WTC11 (cell line): ENCODE measurements at regions not wholly inside any gene's neighbourhood (a gene's known extent, or its start where the extent isn't known, plus 50 kb on each side); places are given as distances from the start of the nearest gene placed in this dataset.

ENCODE experiments used
- ATAC-seq: fragments of 200-7000 bp; cut with Tn5 transposase; 2 replicates; pipeline ENCODE4 v1.10.0; 2021; ENCODE audit warnings: mild to moderate bottlenecking, moderate library complexity
- CTCF ChIA-PET: fragments of 300-600 bp; sonication (Branson Sonifier 250); formaldehyde crosslinking; loops from one replicate; lab custom pipeline; 2021; ENCODE audit warnings: antibody characterized with exemption; lab: Charles Lee
- POLR2A ChIA-PET: fragments of 350-600 bp; sonication (Branson Sonifier 250); formaldehyde crosslinking; loops from one replicate; lab custom pipeline; 2021; ENCODE audit warnings: antibody characterized with exemption; lab: Charles Lee
- DNase-seq: peaks from one replicate; pipeline ENCODE4 v3.0.0; 2021; ENCODE audit warnings: low spot score
- H3K27ac Mint-ChIP-seq: 2 replicates; pipeline ENCODE4 v1.8.0; 2021; ENCODE audit warnings: mixed read lengths
- H3K27me3 Mint-ChIP-seq: 2 replicates; pipeline ENCODE4 v1.8.0; 2021; ENCODE audit warnings: low read depth, mild to moderate bottlenecking, moderate library complexity, mixed read lengths
- H3K36me3 Mint-ChIP-seq: 2 replicates; pipeline ENCODE4 v1.8.0; 2021; ENCODE audit warnings: mixed read lengths
- H3K4me1 Mint-ChIP-seq: 2 replicates; pipeline ENCODE4 v1.8.0; 2022; ENCODE audit warnings: mixed read lengths
- H3K4me3 Mint-ChIP-seq: 2 replicates; pipeline ENCODE4 v1.8.0; 2021; ENCODE audit warnings: mild to moderate bottlenecking, moderate library complexity, mixed read lengths
- H3K9me3 Mint-ChIP-seq: 2 replicates; pipeline ENCODE4 v1.8.0; 2021; ENCODE audit warnings: mixed read lengths
- ATF1 ChIP-seq: sonication (generic); formaldehyde crosslinking; IDR thresholded peaks from 2 replicates; pipeline ENCODE4 v1.8.1; 2023; ENCODE audit warnings: mild to moderate bottlenecking, moderate library complexity, missing genetic modification reagents
- CREB1 ChIP-seq: sonication (generic); formaldehyde crosslinking; IDR thresholded peaks from 2 replicates; pipeline ENCODE4 v1.8.0; 2023; ENCODE audit warnings: mild to moderate bottlenecking, missing genetic modification reagents
- ELF4 ChIP-seq: sonication (generic); formaldehyde crosslinking; IDR thresholded peaks from 2 replicates; pipeline ENCODE4 v1.8.1; 2022; ENCODE audit warnings: low read depth, mild to moderate bottlenecking, moderate library complexity, missing genetic modification reagents
- EMX1 ChIP-seq: fragments of 250-450 bp; sonication (Bioruptor Pico); IDR thresholded peaks from 2 replicates; pipeline ENCODE4 v1.8.0; 2021; ENCODE audit warnings: mild to moderate bottlenecking
- FOXK1 ChIP-seq: sonication (generic); formaldehyde crosslinking; IDR thresholded peaks from 2 replicates; pipeline ENCODE4 v1.8.0; 2022; ENCODE audit warnings: mild to moderate bottlenecking, moderate library complexity, missing genetic modification reagents
- FOXP1 ChIP-seq: sonication (generic); formaldehyde crosslinking; IDR thresholded peaks from 2 replicates; pipeline ENCODE4 v1.8.0; 2022; ENCODE audit warnings: missing genetic modification reagents, mild to moderate bottlenecking, moderate library complexity, borderline replicate concordance
- GRHL2 ChIP-seq: fragments of 250-450 bp; sonication (Bioruptor Pico); IDR thresholded peaks from 2 replicates; pipeline ENCODE4 v1.8.0; 2022; ENCODE audit warnings: mild to moderate bottlenecking, moderate library complexity; ENCODE audit not compliant: insufficient replicate concordance, severe bottlenecking
- KAT7 ChIP-seq: sonication (generic); formaldehyde crosslinking; IDR thresholded peaks from 2 replicates; pipeline ENCODE4 v1.8.1; 2023; ENCODE audit warnings: missing genetic modification reagents, mild to moderate bottlenecking, borderline replicate concordance
- MYBL2 ChIP-seq: sonication (generic); formaldehyde crosslinking; IDR thresholded peaks from 2 replicates; pipeline ENCODE4 v1.8.1; 2023; ENCODE audit warnings: mild to moderate bottlenecking, moderate library complexity, missing genetic modification reagents
- RELA ChIP-seq: sonication (generic); formaldehyde crosslinking; IDR thresholded peaks from 2 replicates; pipeline ENCODE4 v1.8.1; 2022; ENCODE audit warnings: missing genetic modification reagents, mild to moderate bottlenecking, borderline replicate concordance
- SMAD3 ChIP-seq: sonication (generic); formaldehyde crosslinking; IDR thresholded peaks from 2 replicates; pipeline ENCODE4 v1.8.0; 2022; ENCODE audit warnings: missing genetic modification reagents, mild to moderate bottlenecking, borderline replicate concordance
- TCF7 ChIP-seq: sonication (generic); formaldehyde crosslinking; IDR thresholded peaks from 2 replicates; pipeline ENCODE4 v1.8.0; 2022; ENCODE audit warnings: mild to moderate bottlenecking, low read depth, missing genetic modification reagents, moderate library complexity
- ZBTB21 ChIP-seq: sonication (generic); formaldehyde crosslinking; IDR thresholded peaks from 2 replicates; pipeline ENCODE4 v1.8.1; 2023; ENCODE audit warnings: mild to moderate bottlenecking, missing genetic modification reagents, borderline replicate concordance
- ZNF263 ChIP-seq: sonication (generic); formaldehyde crosslinking; IDR thresholded peaks from 2 replicates; pipeline ENCODE4 v1.8.1; 2022; ENCODE audit warnings: low read depth, mild to moderate bottlenecking, moderate library complexity, missing genetic modification reagents
- ZNF396 ChIP-seq: fragments of 250-450 bp; sonication (Bioruptor Pico); IDR thresholded peaks from 2 replicates; pipeline ENCODE4 v1.8.0; 2021; ENCODE audit warnings: mild to moderate bottlenecking, moderate library complexity, borderline replicate concordance
- ZNF416 ChIP-seq: fragments of 250-450 bp; sonication (Bioruptor Pico); IDR thresholded peaks from 2 replicates; pipeline ENCODE4 v1.9.0; 2021; ENCODE audit warnings: mild to moderate bottlenecking, inconsistent platforms
- ZNF423 ChIP-seq: fragments of 250-450 bp; sonication (Bioruptor Pico); IDR thresholded peaks from 2 replicates; pipeline ENCODE4 v2.1.2; 2022; ENCODE audit warnings: mild to moderate bottlenecking, moderate library complexity
- TF ChIP-seq, protein P1 (sequence below): sonication (generic); formaldehyde crosslinking; IDR thresholded peaks from 2 replicates; pipeline ENCODE4 v1.8.1; 2023; ENCODE audit warnings: mild to moderate bottlenecking, missing genetic modification reagents, borderline replicate concordance
- TF ChIP-seq, protein P2 (sequence below): sonication (generic); formaldehyde crosslinking; IDR thresholded peaks from 2 replicates; pipeline ENCODE4 v1.8.1; 2023; ENCODE audit warnings: mild to moderate bottlenecking, moderate library complexity, missing genetic modification reagents
- TF ChIP-seq, protein P3 (sequence below): sonication (generic); formaldehyde crosslinking; IDR thresholded peaks from 2 replicates; pipeline ENCODE4 v1.8.0; 2022; ENCODE audit warnings: mild to moderate bottlenecking, missing genetic modification reagents
- TF ChIP-seq, protein P4 (sequence below): sonication (generic); formaldehyde crosslinking; IDR thresholded peaks from 2 replicates; pipeline ENCODE4 v1.8.1; 2022; ENCODE audit warnings: missing genetic modification reagents, borderline replicate concordance
- TF ChIP-seq, protein P5 (sequence below): sonication (generic); formaldehyde crosslinking; IDR thresholded peaks from 2 replicates; pipeline ENCODE4 v1.8.1; 2022; ENCODE audit warnings: low read depth, missing genetic modification reagents, borderline replicate concordance
- TF ChIP-seq, protein P6 (sequence below): sonication (generic); formaldehyde crosslinking; IDR thresholded peaks from 2 replicates; pipeline ENCODE4 v1.8.0; 2022; ENCODE audit warnings: mild to moderate bottlenecking, missing genetic modification reagents

- TF ChIP-seq, protein P1, sequence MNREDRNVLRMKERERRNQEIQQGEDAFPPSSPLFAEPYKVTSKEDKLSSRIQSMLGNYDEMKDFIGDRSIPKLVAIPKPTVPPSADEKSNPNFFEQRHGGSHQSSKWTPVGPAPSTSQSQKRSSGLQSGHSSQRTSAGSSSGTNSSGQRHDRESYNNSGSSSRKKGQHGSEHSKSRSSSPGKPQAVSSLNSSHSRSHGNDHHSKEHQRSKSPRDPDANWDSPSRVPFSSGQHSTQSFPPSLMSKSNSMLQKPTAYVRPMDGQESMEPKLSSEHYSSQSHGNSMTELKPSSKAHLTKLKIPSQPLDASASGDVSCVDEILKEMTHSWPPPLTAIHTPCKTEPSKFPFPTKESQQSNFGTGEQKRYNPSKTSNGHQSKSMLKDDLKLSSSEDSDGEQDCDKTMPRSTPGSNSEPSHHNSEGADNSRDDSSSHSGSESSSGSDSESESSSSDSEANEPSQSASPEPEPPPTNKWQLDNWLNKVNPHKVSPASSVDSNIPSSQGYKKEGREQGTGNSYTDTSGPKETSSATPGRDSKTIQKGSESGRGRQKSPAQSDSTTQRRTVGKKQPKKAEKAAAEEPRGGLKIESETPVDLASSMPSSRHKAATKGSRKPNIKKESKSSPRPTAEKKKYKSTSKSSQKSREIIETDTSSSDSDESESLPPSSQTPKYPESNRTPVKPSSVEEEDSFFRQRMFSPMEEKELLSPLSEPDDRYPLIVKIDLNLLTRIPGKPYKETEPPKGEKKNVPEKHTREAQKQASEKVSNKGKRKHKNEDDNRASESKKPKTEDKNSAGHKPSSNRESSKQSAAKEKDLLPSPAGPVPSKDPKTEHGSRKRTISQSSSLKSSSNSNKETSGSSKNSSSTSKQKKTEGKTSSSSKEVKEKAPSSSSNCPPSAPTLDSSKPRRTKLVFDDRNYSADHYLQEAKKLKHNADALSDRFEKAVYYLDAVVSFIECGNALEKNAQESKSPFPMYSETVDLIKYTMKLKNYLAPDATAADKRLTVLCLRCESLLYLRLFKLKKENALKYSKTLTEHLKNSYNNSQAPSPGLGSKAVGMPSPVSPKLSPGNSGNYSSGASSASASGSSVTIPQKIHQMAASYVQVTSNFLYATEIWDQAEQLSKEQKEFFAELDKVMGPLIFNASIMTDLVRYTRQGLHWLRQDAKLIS (CRISPR knock-in tag), result no peak
- no peak for TF ChIP-seq ZNF396 (CRISPR knock-in tag)
- TF ChIP-seq, protein P2, sequence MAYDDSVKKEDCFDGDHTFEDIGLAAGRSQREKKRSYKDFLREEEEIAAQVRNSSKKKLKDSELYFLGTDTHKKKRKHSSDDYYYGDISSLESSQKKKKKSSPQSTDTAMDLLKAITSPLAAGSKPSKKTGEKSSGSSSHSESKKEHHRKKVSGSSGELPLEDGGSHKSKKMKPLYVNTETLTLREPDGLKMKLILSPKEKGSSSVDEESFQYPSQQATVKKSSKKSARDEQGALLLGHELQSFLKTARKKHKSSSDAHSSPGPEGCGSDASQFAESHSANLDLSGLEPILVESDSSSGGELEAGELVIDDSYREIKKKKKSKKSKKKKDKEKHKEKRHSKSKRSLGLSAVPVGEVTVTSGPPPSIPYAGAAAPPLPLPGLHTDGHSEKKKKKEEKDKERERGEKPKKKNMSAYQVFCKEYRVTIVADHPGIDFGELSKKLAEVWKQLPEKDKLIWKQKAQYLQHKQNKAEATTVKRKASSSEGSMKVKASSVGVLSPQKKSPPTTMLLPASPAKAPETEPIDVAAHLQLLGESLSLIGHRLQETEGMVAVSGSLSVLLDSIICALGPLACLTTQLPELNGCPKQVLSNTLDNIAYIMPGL (CRISPR knock-in tag), result no peak
- no peak for TF ChIP-seq TCF7 (CRISPR knock-in tag)
- TF ChIP-seq, protein P3, sequence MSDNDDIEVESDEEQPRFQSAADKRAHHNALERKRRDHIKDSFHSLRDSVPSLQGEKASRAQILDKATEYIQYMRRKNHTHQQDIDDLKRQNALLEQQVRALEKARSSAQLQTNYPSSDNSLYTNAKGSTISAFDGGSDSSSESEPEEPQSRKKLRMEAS (CRISPR knock-in tag), result no peak
Observed at GRCh38 chr17:69857412-69857835, 217.6 kb upstream of the KCNJ16 start (continued).

DNA sequence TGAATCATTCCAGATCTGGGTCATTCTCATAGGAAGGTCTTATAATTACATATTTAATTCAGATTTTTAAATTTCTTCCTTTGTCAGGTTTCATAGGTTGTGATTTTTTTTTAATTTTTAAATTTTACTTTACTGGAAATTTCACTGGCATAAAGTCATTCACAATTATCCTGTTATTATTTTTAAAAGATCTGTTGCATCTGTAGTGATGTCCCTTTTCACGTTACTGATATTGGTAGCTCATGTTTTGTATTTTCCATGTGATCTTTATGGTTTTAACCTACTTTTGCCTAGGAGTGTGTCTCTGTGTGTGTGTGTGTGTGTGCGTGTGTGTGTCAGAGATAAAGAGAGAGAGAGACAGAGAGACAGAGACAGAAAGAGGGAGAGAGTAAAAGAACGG is 216.6 kb upstream of the KCNJ16 start:
- H3K4me1 Mint-ChIP-seq, result 0 out of 2 replicates have a peak, but pooled peaks cover 2% of the 10 kb centered on the region
- peaks cover 33% of the 10 kb centered on the region for H3K9me3 Mint-ChIP-seq
- H3K36me3 Mint-ChIP-seq, result peaks cover 7% of the 10 kb centered on the region
- no peak for DNase-seq
- H3K27me3 Mint-ChIP-seq, result no peaks in the 10 kb centered on the region
- ATAC-seq, result no peak
- CTCF ChIA-PET, result no interaction called here
- H3K27ac Mint-ChIP-seq, result no peak overlapping the region
- H3K4me3 Mint-ChIP-seq, result no peak overlapping the region
- POLR2A ChIA-PET, result no interaction called here
- no peak for TF ChIP-seq GRHL2 (CRISPR knock-in tag)
- no peak for TF ChIP-seq ATF1 (CRISPR knock-in tag)
- no peak for TF ChIP-seq ZBTB21 (CRISPR knock-in tag)
- TF ChIP-seq ZNF396 (CRISPR knock-in tag), result no peak
- TF ChIP-seq, protein P3 (CRISPR knock-in tag), result no peak

DNA sequence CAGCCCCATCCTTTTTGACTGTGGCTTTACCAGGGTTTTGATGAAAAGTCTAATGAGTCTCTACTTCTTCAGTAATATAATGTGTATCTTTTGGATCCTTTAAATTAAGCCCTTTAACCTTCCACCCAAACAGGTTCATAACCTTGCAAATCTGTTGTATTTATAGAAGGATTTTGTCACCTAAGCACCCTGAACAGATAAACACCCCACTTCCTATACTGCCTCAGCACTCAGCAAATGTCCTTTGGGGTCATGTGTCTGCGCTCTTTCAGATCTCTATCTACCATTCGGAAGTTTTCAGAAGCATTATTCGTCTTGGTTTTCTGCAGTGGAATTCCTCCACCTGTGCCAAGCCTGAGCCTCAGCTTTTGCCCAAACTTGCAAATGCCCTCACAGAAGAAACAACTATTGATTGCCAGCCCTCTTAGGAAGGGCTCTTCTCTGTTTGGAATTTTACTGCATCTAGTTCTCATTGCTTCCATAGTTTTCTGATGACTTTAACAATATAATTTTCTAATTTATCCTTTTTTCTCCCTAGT is 214.8 kb upstream of the KCNJ16 start:
- CTCF ChIA-PET, result no interaction called here
- POLR2A ChIA-PET, result no interaction called here
- ATAC-seq (no peak), DNase-seq (no peak)
- H3K4me1 Mint-ChIP-seq, result no peaks in the 10 kb centered on the region
- peaks cover 33% of the 10 kb centered on the region for H3K9me3 Mint-ChIP-seq
- H3K4me3 Mint-ChIP-seq, result no peak overlapping the region
- no peaks in the 10 kb centered on the region for H3K27me3 Mint-ChIP-seq
- H3K27ac Mint-ChIP-seq, result no peak overlapping the region
- peaks cover 7% of the 10 kb centered on the region for H3K36me3 Mint-ChIP-seq
- TF ChIP-seq, protein P4, sequence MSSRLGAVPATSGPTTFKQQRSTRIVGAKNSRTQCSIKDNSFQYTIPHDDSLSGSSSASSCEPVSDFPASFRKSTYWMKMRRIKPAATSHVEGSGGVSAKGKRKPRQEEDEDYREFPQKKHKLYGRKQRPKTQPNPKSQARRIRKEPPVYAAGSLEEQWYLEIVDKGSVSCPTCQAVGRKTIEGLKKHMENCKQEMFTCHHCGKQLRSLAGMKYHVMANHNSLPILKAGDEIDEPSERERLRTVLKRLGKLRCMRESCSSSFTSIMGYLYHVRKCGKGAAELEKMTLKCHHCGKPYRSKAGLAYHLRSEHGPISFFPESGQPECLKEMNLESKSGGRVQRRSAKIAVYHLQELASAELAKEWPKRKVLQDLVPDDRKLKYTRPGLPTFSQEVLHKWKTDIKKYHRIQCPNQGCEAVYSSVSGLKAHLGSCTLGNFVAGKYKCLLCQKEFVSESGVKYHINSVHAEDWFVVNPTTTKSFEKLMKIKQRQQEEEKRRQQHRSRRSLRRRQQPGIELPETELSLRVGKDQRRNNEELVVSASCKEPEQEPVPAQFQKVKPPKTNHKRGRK (CRISPR knock-in tag), result no peak
- TF ChIP-seq ZNF263 (CRISPR knock-in tag) (no peak), CREB1 (no peak), SMAD3 (no peak), KAT7 (CRISPR knock-in tag) (no peak), ELF4 (no peak), FOXP1 (CRISPR knock-in tag) (no peak), FOXK1 (CRISPR knock-in tag) (no peak), ZNF423 (CRISPR knock-in tag) (no peak), ZNF416 (CRISPR knock-in tag) (no peak), ATF1 (CRISPR knock-in tag) (no peak), RELA (CRISPR knock-in tag) (no peak), EMX1 (CRISPR knock-in tag) (no peak), MYBL2 (CRISPR knock-in tag) (no peak)
- TF ChIP-seq, protein P5, sequence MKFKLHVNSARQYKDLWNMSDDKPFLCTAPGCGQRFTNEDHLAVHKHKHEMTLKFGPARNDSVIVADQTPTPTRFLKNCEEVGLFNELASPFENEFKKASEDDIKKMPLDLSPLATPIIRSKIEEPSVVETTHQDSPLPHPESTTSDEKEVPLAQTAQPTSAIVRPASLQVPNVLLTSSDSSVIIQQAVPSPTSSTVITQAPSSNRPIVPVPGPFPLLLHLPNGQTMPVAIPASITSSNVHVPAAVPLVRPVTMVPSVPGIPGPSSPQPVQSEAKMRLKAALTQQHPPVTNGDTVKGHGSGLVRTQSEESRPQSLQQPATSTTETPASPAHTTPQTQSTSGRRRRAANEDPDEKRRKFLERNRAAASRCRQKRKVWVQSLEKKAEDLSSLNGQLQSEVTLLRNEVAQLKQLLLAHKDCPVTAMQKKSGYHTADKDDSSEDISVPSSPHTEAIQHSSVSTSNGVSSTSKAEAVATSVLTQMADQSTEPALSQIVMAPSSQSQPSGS (CRISPR knock-in tag), result no peak
- TF ChIP-seq, protein P6, sequence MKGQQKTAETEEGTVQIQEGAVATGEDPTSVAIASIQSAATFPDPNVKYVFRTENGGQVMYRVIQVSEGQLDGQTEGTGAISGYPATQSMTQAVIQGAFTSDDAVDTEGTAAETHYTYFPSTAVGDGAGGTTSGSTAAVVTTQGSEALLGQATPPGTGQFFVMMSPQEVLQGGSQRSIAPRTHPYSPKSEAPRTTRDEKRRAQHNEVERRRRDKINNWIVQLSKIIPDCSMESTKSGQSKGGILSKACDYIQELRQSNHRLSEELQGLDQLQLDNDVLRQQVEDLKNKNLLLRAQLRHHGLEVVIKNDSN (CRISPR knock-in tag), result no peak
